ENCODE measurements at regions not wholly inside any gene's neighbourhood (a gene's known extent, or its start where the extent isn't known, plus 50 kb on each side); places are given as distances from the start of the nearest gene placed in this dataset.

DNA sequence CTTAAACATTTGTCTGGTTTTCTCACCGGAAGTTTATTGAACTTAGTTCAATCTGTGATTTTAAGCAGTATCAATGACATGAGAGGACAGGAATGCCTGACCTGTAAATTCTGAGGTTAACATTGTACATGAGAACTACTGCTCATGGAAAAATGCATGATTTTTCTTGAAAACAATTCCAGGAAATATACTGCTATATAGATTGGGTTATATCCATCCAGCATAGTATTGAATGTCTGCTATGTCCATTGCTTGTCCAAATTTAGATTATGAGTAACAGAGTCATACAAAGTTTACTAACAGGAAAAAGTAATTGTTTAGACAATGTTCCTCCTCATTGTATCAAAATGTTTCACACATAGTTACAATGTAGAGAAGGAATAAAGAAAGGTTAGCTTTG is 606.8 kb downstream of the DACH1 start:
- no peak overlapping the region for H3K4me3 ChIP-seq (ENCODE audit: low read depth, low read length)
- no peak for DNase-seq (ENCODE audit: low read depth)
- TF ChIP-seq, protein P1, sequence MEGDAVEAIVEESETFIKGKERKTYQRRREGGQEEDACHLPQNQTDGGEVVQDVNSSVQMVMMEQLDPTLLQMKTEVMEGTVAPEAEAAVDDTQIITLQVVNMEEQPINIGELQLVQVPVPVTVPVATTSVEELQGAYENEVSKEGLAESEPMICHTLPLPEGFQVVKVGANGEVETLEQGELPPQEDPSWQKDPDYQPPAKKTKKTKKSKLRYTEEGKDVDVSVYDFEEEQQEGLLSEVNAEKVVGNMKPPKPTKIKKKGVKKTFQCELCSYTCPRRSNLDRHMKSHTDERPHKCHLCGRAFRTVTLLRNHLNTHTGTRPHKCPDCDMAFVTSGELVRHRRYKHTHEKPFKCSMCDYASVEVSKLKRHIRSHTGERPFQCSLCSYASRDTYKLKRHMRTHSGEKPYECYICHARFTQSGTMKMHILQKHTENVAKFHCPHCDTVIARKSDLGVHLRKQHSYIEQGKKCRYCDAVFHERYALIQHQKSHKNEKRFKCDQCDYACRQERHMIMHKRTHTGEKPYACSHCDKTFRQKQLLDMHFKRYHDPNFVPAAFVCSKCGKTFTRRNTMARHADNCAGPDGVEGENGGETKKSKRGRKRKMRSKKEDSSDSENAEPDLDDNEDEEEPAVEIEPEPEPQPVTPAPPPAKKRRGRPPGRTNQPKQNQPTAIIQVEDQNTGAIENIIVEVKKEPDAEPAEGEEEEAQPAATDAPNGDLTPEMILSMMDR (IDR thresholded peaks at IDR 0.05; ENCODE audit: low read depth, low read length): no peak
- TF ChIP-seq POLR2A (IDR thresholded peaks at IDR 0.05; ENCODE audit: extremely low read depth, insufficient read length) (no peak), MYC (IDR thresholded peaks at IDR 0.05; ENCODE audit: low read depth, low read length) (no peak)
- TF ChIP-seq, protein P2, sequence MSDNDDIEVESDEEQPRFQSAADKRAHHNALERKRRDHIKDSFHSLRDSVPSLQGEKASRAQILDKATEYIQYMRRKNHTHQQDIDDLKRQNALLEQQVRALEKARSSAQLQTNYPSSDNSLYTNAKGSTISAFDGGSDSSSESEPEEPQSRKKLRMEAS (IDR thresholded peaks at IDR 0.05; ENCODE audit: low read depth, low read length): no peak

DNA sequence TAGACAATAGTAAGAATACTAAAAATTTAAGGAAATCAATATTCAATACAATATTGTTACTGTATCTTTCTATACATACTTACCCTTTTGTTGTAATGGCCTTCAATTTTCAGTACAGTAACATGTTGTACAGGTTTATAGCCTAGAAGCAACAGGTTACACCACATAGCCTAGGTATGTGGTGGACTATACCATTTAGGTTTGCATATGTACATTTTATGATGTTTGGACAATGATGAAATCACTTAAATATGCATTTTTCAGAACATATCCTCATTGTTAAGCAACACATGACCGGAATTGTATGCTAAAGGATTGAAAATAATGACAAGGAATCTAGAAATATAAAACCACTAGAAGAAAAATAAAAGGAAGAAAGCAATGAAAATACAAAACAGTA is 611.4 kb downstream of the DACH1 start:
- TF ChIP-seq, protein P2 (IDR thresholded peaks at IDR 0.05; ENCODE audit: low read depth, low read length): no peak
- TF ChIP-seq MYC (IDR thresholded peaks at IDR 0.05; ENCODE audit: low read depth, low read length) (no peak), POLR2A (IDR thresholded peaks at IDR 0.05; ENCODE audit: extremely low read depth, insufficient read length) (no peak)
- TF ChIP-seq, protein P1 (IDR thresholded peaks at IDR 0.05; ENCODE audit: low read depth, low read length): no peak
- DNase-seq (ENCODE audit: low read depth): no peak
- H3K4me3 ChIP-seq (ENCODE audit: low read depth, low read length): no peak overlapping the region

DNA sequence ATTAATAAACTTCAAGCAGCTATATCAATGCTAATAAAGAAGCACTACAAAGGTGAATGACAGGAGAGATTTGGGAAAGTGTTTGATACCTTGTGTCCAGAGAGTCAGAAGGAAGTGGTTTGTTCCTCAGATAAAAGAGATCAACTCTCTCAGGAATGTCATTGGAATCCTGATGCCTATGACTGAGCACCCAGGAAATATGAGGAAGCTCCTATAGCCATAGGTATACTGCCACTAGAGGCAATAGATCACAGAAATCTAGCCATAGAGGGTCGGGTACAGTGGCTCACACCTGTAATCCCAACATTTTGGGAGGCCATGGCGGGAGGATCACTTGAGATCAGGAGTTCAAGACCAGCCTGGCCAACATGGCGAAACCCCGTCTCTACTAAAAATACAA is 612.6 kb downstream of the DACH1 start:
- TF ChIP-seq POLR2A (IDR thresholded peaks at IDR 0.05; ENCODE audit: extremely low read depth, insufficient read length) (no peak), MYC (IDR thresholded peaks at IDR 0.05; ENCODE audit: low read depth, low read length) (no peak)
- TF ChIP-seq, protein P1 (IDR thresholded peaks at IDR 0.05; ENCODE audit: low read depth, low read length): no peak
- TF ChIP-seq, protein P2 (IDR thresholded peaks at IDR 0.05; ENCODE audit: low read depth, low read length): no peak
- H3K4me3 ChIP-seq (ENCODE audit: low read depth, low read length): no peak overlapping the region
- no peak for DNase-seq (ENCODE audit: low read depth)

DNA sequence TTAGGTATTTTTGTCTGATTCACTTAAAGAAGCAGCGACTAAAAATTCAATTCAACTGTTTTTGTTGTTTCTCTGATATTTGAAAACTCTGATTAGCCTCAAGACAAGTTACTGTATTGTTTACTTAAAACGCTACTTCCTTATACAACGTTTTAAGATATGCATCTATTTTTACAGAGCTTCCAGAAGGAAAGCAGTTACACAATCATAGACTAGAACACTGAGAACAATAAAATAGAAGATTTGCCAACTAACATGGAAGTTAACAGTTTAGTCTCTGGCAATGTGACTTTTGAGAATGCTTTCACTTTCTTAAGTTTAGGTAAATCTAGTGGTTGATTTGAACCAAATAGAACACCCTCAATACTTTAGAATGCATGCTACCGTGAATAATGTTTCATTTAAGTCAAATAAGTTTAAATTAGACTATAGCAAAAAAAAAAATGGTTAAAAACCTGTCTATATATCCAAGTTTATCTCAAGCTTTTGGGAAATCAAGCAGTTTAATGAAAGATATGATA is 614.8 kb downstream of the DACH1 start:
- DNase-seq (ENCODE audit: low read depth): peak; percentile 35
- TF ChIP-seq, protein P1 (IDR thresholded peaks at IDR 0.05; ENCODE audit: low read depth, low read length): no peak
- TF ChIP-seq, protein P2 (IDR thresholded peaks at IDR 0.05; ENCODE audit: low read depth, low read length): 0 out of 2 replicates have a peak, but pooled peaks have one; percentile 9

DNA sequence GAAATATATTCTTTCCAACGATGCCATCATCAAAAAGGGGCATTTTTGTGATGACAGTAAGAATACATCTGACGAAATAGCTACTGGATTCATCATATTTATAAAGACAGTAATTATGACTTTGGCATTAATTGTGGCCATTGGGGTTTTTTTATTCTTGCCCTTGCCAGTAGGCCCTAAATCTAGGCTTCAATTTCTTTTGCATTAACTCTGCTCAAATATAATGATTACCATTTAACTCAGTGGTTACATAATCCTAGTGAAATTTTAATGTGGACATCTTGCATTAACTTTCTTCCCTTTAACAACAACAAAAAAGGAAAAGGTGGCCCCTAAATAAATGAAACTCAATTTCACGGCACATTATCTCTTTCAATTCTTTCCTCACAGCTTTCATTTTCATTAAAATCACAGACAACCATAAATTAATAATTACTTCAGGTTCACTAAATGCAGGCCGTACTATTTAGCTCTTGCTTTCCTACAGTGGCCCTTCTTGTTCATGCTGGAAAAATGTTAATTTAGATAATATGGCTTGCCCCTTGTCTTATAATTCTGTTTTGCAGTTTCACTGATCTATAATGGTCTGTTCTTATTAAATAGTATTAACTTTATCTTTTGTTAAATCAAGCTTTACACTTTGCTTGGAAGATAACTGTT is 615.6 kb downstream of the DACH1 start:
- H3K4me3 ChIP-seq (ENCODE audit: low read depth, low read length): no peak overlapping the region
- DNase-seq (ENCODE audit: low read depth): no peak
- TF ChIP-seq POLR2A (IDR thresholded peaks at IDR 0.05; ENCODE audit: extremely low read depth, insufficient read length) (no peak), MYC (IDR thresholded peaks at IDR 0.05; ENCODE audit: low read depth, low read length) (no peak)
- TF ChIP-seq, protein P1 (IDR thresholded peaks at IDR 0.05; ENCODE audit: low read depth, low read length): no peak
- TF ChIP-seq, protein P2 (IDR thresholded peaks at IDR 0.05; ENCODE audit: low read depth, low read length): no peak

More for the DNA sequence above, 614.8 kb downstream of the DACH1 start:
- no peak overlapping the region for H3K4me3 ChIP-seq (ENCODE audit: low read depth, low read length)

Measured in NB4 (cell line).